HEK293 (cell line): ENCODE measurements at regions not wholly inside any gene's neighbourhood (a gene's known extent, or its start where the extent isn't known, plus 50 kb on each side); places are given as distances from the start of the nearest gene placed in this dataset.
A peak's percentile ranks its signal among the peaks of the same experiment; 100 is the strongest.

Experiments
- CTCF ChIA-PET: fragments of 350-600 bp; formaldehyde crosslinking; extraction: SDS; loops from one replicate; lab custom pipeline; 2021; ENCODE audit warnings: antibody characterized with exemption; lab: Yijun Ruan, JAX
- POLR2A ChIA-PET: fragments of 300-600 bp; formaldehyde crosslinking; extraction: SDS; loops from one replicate; lab custom pipeline; 2020; ENCODE audit warnings: antibody characterized with exemption, inconsistent platforms; lab: Yijun Ruan, JAX
- H3K27ac ChIP-seq: fragments of 200-500 bp; sonication (Bioruptor generic); 2 replicates; pipeline ENCODE4 v1.5.1; 2014; ENCODE audit warnings: low read depth, low read length, control low read depth, inconsistent platforms; ENCODE audit errors: extremely low read depth
- H3K36me3 ChIP-seq, 2 experiments: fragments of 200-500 bp in 1 of 2; sonication (Bioruptor generic) in 1 of 2; 1 replicate in 1 of 2; 2 replicates in 1 of 2; pipeline ENCODE4 v1.5.1; 2014 to 2017; ENCODE audit warnings: inconsistent platforms in 2 of 2, low read length in 2 of 2; ENCODE audit not compliant: control insufficient read depth in 2 of 2, insufficient read depth in 1 of 2
- H3K4me1 ChIP-seq: fragments of 200-500 bp; sonication (Bioruptor generic); 2 replicates; pipeline ENCODE4 v1.5.1; 2014; ENCODE audit warnings: mild to moderate bottlenecking, low read length, inconsistent platforms; ENCODE audit not compliant: control insufficient read depth, insufficient read depth
- H3K4me3 ChIP-seq: 2 replicates; pipeline ENCODE4 v1.5.1; 2011; ENCODE audit warnings: low read depth, mild to moderate bottlenecking, control low read depth, low read length, moderate library complexity
- H3K9me3 ChIP-seq: fragments of 200-500 bp; sonication (Bioruptor generic); 2 replicates; pipeline ENCODE4 v1.5.1; 2014; ENCODE audit warnings: low read depth, low read length, inconsistent platforms; ENCODE audit not compliant: control insufficient read depth, insufficient read depth
- BCL11B ChIP-seq: fragments of 450-650 bp; formaldehyde crosslinking; IDR thresholded peaks from 2 replicates; pipeline ENCODE4 v1.5.1; 2016; ENCODE audit warnings: low read depth, missing biosample characterization, missing genetic modification characterization
- EGR2 ChIP-seq: fragments of 450-650 bp; formaldehyde crosslinking; IDR thresholded peaks from 2 replicates; pipeline ENCODE4 v1.5.1; 2016; ENCODE audit warnings: low read depth, missing biosample characterization, missing genetic modification characterization
- GLI4 ChIP-seq: fragments of 450-650 bp; formaldehyde crosslinking; IDR thresholded peaks from 2 replicates; pipeline ENCODE4 v1.5.1; 2016; ENCODE audit warnings: missing biosample characterization, missing genetic modification characterization
- PBX3 ChIP-seq: sonication (generic); formaldehyde crosslinking; IDR thresholded peaks from 2 replicates; pipeline ENCODE4 v1.8.1; 2022; ENCODE audit warnings: mild to moderate bottlenecking, moderate library complexity, missing genetic modification reagents
- PRDM10 ChIP-seq: fragments of 450-650 bp; formaldehyde crosslinking; IDR thresholded peaks from 2 replicates; pipeline ENCODE4 v1.5.1; 2016; ENCODE audit warnings: missing biosample characterization, missing genetic modification characterization
- TCF7L2 ChIP-seq: IDR thresholded peaks from 2 replicates; pipeline ENCODE4 v1.6.1; 2011; ENCODE audit warnings: low read depth, mild to moderate bottlenecking, inconsistent platforms, low read length, moderate library complexity, borderline replicate concordance
- ZBTB20 ChIP-seq: fragments of 450-650 bp; formaldehyde crosslinking; IDR thresholded peaks from 2 replicates; pipeline ENCODE4 v1.5.1; 2016; ENCODE audit warnings: missing biosample characterization, missing genetic modification characterization
- ZNF214 ChIP-seq: fragments of 450-650 bp; formaldehyde crosslinking; IDR thresholded peaks from 2 replicates; pipeline ENCODE4 v1.5.1; 2017; ENCODE audit warnings: missing biosample characterization, mild to moderate bottlenecking, missing genetic modification characterization, borderline replicate concordance
- ZNF221 ChIP-seq: fragments of 450-650 bp; formaldehyde crosslinking; IDR thresholded peaks from 2 replicates; pipeline ENCODE4 v1.5.1; 2017; ENCODE audit warnings: missing biosample characterization, missing genetic modification characterization, borderline replicate concordance
- ZNF223 ChIP-seq: fragments of 450-650 bp; formaldehyde crosslinking; IDR thresholded peaks from 2 replicates; pipeline ENCODE4 v1.5.1; 2016; ENCODE audit warnings: missing biosample characterization, missing genetic modification characterization
- ZNF341 ChIP-seq: fragments of 450-650 bp; formaldehyde crosslinking; IDR thresholded peaks from 2 replicates; pipeline ENCODE4; 2016; ENCODE audit warnings: low read depth, missing biosample characterization, missing genetic modification characterization
- ZNF473 ChIP-seq: fragments of 450-650 bp; formaldehyde crosslinking; IDR thresholded peaks from 2 replicates; pipeline ENCODE4 v1.5.1; 2017; ENCODE audit warnings: missing biosample characterization, missing genetic modification characterization
- ZNF529 ChIP-seq: fragments of 450-650 bp; formaldehyde crosslinking; IDR thresholded peaks from 2 replicates; pipeline ENCODE4 v1.5.1; 2017; ENCODE audit warnings: missing genetic modification characterization, missing biosample characterization; ENCODE audit not compliant: insufficient replicate concordance
- ZNF561 ChIP-seq: fragments of 450-650 bp; IDR thresholded peaks from 2 replicates; pipeline ENCODE4 v1.5.1; 2018; ENCODE audit warnings: missing biosample characterization, missing genetic modification characterization, borderline replicate concordance
- ZNF580 ChIP-seq: fragments of 450-650 bp; formaldehyde crosslinking; IDR thresholded peaks from 2 replicates; pipeline ENCODE4 v1.5.1; 2016; ENCODE audit warnings: missing biosample characterization, missing genetic modification characterization
- TF ChIP-seq, protein P1 (sequence below): fragments of 450-650 bp; formaldehyde crosslinking; IDR thresholded peaks from 2 replicates; pipeline ENCODE4 v1.5.0; 2017; ENCODE audit warnings: missing biosample characterization, missing genetic modification characterization, borderline replicate concordance
- TF ChIP-seq, protein P2 (sequence below): fragments of 450-650 bp; IDR thresholded peaks from 2 replicates; pipeline ENCODE4 v1.5.1; 2018; ENCODE audit warnings: missing biosample characterization, missing genetic modification characterization
- TF ChIP-seq, protein P3 (sequence below): fragments of 450-650 bp; formaldehyde crosslinking; IDR thresholded peaks from 2 replicates; pipeline ENCODE4 v1.5.1; 2016; ENCODE audit warnings: missing biosample characterization, missing genetic modification characterization

- no peak overlapping the region for H3K27ac ChIP-seq
- H3K4me1 ChIP-seq, result no peaks in the 10 kb centered on the region
- no peaks in the 10 kb centered on the region for H3K36me3 ChIP-seq
- no peaks in the 10 kb centered on the region for H3K9me3 ChIP-seq
- H3K4me3 ChIP-seq, result no peak overlapping the region
- TF ChIP-seq, protein P1, sequence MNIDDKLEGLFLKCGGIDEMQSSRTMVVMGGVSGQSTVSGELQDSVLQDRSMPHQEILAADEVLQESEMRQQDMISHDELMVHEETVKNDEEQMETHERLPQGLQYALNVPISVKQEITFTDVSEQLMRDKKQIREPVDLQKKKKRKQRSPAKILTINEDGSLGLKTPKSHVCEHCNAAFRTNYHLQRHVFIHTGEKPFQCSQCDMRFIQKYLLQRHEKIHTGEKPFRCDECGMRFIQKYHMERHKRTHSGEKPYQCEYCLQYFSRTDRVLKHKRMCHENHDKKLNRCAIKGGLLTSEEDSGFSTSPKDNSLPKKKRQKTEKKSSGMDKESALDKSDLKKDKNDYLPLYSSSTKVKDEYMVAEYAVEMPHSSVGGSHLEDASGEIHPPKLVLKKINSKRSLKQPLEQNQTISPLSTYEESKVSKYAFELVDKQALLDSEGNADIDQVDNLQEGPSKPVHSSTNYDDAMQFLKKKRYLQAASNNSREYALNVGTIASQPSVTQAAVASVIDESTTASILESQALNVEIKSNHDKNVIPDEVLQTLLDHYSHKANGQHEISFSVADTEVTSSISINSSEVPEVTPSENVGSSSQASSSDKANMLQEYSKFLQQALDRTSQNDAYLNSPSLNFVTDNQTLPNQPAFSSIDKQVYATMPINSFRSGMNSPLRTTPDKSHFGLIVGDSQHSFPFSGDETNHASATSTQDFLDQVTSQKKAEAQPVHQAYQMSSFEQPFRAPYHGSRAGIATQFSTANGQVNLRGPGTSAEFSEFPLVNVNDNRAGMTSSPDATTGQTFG (tag by site-specific recombination), result no peak
- TF ChIP-seq ZBTB20 (no peak), ZNF221 (tag by site-specific recombination) (no peak), PRDM10 (0 out of 2 replicates have a peak, but pooled peaks have one; percentile 26), ZNF529 (tag by site-specific recombination) (no peak)
- CTCF ChIA-PET, result no interaction called here
- POLR2A ChIA-PET, result no interaction called here
Observed at GRCh38 chr13:93147298-93147645, 79.3 kb upstream of the GPC6 start.

GRCh38 chr13:93147946-93148345 is 78.7 kb upstream of the GPC6 start:
- CTCF ChIA-PET, result no interaction called here
- POLR2A ChIA-PET, result no interaction called here

GRCh38 chr13:93151277-93151676 is 75.3 kb upstream of the GPC6 start:
- TF ChIP-seq PBX3 (CRISPR knock-in tag) (no peak), BCL11B (no peak), TCF7L2 (no peak), ZNF561 (tag by site-specific recombination) (no peak), ZNF214 (tag by site-specific recombination) (no peak), ZNF580 (tag by site-specific recombination) (no peak)
- TF ChIP-seq, protein P2, sequence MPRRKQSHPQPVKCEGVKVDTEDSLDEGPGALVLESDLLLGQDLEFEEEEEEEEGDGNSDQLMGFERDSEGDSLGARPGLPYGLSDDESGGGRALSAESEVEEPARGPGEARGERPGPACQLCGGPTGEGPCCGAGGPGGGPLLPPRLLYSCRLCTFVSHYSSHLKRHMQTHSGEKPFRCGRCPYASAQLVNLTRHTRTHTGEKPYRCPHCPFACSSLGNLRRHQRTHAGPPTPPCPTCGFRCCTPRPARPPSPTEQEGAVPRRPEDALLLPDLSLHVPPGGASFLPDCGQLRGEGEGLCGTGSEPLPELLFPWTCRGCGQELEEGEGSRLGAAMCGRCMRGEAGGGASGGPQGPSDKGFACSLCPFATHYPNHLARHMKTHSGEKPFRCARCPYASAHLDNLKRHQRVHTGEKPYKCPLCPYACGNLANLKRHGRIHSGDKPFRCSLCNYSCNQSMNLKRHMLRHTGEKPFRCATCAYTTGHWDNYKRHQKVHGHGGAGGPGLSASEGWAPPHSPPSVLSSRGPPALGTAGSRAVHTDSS, result no peak
- TF ChIP-seq, protein P3, sequence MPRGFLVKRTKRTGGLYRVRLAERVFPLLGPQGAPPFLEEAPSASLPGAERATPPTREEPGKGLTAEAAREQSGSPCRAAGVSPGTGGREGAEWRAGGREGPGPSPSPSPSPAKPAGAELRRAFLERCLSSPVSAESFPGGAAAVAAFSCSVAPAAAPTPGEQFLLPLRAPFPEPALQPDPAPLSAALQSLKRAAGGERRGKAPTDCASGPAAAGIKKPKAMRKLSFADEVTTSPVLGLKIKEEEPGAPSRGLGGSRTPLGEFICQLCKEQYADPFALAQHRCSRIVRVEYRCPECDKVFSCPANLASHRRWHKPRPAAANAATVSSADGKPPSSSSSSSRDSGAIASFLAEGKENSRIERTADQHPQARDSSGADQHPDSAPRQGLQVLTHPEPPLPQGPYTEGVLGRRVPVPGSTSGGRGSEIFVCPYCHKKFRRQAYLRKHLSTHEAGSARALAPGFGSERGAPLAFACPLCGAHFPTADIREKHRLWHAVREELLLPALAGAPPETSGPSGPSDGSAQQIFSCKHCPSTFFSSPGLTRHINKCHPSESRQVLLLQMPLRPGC (tag by site-specific recombination), result no peak
- no peak overlapping the region for H3K27ac ChIP-seq
- no peak overlapping the region for H3K4me3 ChIP-seq
- H3K36me3 ChIP-seq, result no peaks in the 10 kb centered on the region
- ChIA-PET POLR2A (no interaction called here), CTCF (no interaction called here)
- no peaks in the 10 kb centered on the region for H3K4me1 ChIP-seq
- no peaks in the 10 kb centered on the region for H3K9me3 ChIP-seq

More at GRCh38 chr13:93147946-93148345, 78.7 kb upstream of the GPC6 start:
- Histone ChIP-seq H3K4me1 (no peaks in the 10 kb centered on the region), H3K36me3 (no peaks in the 10 kb centered on the region), H3K4me3 (no peak overlapping the region), H3K27ac (no peak overlapping the region), H3K9me3 (no peaks in the 10 kb centered on the region)
- TF ChIP-seq GLI4, result no peak
- TF ChIP-seq ZBTB20, result no peak
- TF ChIP-seq ZNF341, result no peak
- TF ChIP-seq EGR2 (tag by site-specific recombination), result no peak
- TF ChIP-seq ZNF473, result no peak
- no peak for TF ChIP-seq ZNF223 (tag by site-specific recombination)
